NCI-H345 treated with DMSO at 0.1 percent for 48 hours (cell line): ENCODE measurements at regions not wholly inside any gene's neighbourhood (a gene's known extent, or its start where the extent isn't known, plus 50 kb on each side); places are given as distances from the start of the nearest gene placed in this dataset.
"Not testable (repeated sequence)": the region's sequence is repeated elsewhere in the genome, so short reads cannot be mapped to it uniquely, and the experiment has no call there.

Experiments used
- DNase-seq: peaks from one replicate; lab custom pipeline; 2025; ENCODE audit not compliant: unreplicated experiment; lab: John Stamatoyannopoulos, UW

DNA sequence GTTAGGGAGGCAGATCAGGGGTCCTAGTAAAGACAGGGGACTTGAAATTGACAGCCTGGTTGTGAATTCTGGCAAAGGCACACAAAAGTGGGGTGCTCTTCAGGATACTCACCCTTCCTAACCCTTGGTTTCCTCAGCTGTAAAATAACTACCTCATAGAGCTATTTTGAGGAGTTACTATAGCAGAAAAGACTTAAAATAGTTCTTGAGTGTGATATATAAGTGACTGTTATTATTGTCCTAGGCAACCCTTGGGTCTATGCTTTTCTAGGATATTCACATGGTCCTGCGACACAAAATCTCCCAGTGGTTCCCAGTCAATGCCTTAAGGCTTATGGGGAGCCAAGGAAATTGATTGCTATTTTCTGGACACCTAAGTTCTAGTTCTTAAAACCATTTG is 98.1 kb upstream of the NAMPT start:
- no peak for DNase-seq

DNA sequence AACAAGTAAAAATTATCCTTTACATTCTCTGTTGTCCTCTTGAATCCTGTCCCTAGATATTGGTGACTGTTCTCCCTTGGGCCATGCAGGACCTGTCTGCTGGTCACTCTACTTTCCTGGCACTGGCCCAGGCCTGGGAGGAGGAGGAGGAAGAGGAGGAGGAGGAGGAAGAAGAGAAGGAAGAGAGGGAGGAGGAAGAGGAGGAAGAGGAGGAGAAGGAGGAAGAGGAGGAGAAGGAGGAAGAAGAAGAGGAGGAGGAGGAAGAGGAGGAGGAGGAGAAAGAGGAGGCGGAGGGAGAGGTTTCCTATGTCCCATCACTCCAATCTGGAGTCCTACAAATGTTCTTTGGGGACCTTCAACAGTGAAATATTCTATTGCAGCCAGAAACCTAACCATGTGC is 97.3 kb upstream of the NAMPT start:
- no peak for DNase-seq

DNA sequence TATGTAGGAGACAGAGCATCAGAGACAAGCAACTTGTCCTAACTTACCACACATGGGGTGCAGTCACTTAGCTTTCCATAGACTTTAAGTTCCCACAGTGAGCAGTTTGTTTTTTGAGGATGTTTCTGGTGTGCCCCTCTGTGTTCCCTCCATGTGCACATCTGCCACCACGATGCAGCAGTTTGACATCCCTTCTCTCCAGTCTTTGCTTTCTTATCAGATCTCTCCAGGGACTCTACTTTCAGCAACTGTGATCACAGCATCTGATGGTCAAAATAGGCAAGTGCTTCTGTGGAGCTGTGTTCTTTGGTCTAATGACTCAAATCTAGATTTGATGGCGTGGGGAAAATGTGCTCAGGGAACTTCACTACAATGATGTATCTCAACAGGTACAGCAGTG is 96.5 kb upstream of the NAMPT start:
- no peak for DNase-seq

- DNase-seq, result no peak
These were observed 93.1 kb upstream of the NAMPT start for GRCh38 chr7:106377847-106378361.

GRCh38 chr7:106376026-106376799 is 91.4 kb upstream of the NAMPT start:
- no peak for DNase-seq

DNA sequence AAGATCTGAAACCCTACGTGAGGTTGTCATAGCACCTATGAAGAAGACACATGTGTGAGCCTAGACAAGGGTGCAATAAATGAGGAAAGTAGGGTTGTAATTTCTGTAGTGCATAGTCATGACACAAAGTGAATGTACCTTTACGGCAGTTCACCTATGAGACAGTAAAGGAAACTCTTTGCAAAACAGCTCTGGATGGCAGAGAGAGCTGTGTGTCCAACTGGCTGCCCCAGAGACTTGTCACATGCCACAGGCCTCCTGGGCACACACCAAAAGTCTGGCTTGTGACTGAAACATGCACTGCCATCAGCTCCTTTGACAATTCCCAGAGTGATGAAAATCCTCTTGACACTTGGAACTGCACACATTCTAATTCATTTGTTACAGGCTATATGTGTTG is 90.7 kb upstream of the NAMPT start:
- no peak for DNase-seq

GRCh38 chr7:106374437-106374836 is 89.7 kb upstream of the NAMPT start:
- no peak for DNase-seq

GRCh38 chr7:106372595-106373318 is 88.0 kb upstream of the NAMPT start:
- no peak for DNase-seq

DNA sequence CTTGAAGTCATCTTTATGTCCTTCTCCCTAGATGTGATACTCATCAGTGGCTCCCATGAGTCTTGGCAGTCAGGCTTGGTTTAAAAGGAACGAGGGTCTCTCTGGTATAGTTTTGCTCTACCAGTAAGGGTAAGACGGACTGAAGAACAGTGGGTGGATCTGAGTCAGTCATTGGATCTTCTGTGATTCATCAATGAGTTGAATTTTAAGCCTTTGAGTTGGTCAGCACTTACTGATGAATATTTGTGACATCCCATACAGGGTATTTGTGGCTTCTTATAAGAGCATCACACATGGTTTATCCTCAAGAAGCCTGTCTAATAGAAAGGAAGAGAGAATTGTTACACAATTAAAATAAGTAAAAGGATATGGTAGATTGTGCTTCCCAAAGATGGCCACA is 87.3 kb upstream of the NAMPT start:
- no peak for DNase-seq

DNA sequence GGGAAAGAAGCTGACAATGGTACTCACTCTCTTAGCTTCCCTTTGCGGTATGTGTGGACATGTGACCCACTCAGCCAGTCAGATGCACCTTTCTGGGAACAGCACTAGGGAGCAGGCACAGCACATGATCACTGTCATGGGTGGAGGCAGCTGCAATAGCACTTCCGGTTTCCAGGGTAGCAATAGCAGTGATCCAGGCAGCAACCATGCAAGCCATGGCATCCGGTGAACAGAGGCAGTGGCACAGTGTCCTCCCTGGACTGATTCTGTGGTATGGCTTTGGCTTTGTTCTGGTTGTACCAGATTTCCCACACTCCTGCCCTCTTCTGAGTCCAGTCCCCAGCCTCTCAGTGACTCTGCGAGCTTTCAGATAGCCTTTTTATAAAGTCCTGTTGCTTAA is 86.8 kb upstream of the NAMPT start:
- no peak for DNase-seq

DNA sequence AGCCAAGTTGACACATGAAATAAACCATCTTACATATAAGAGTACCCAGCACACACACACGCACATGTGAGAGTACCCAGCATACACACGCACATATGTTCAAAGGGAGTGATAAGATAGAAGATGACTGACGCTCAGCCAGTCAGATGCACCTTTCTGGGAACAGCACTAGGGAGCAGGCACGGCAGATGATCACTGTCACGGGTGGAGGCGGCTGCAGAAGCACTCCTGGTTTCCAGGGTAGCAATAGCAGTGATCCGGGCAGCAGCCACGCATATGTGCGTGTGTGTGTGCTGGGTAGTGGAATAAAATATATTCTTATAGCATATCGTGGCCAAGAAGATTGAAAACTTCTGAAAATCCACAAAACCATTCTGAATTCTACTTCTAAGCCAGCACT is 85.8 kb upstream of the NAMPT start:
- DNase-seq, result no peak

GRCh38 chr7:106369816-106370215 is 85.0 kb upstream of the NAMPT start:
- no peak for DNase-seq

DNA sequence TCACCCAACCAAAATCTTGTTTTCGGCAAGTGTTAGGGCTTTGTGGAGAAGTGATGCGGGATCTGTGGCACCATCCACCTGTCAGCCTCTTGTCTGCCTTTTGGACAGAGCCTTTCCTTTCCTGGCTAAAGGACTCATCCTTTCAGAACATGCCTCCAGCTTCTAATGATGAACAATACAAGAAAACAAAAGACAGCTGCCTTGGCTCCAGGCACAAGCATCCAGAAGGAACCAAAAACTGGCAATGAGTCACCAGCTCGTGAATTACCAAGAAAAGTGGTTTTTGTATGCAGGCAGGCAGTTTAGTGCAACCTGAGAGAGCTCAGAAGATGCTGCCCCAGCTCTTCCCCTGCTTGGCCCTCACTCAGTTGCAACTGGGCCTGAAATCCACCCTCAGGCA is 84.6 kb upstream of the NAMPT start:
- no peak for DNase-seq

GRCh38 chr7:106367664-106368063 is 82.9 kb upstream of the NAMPT start:
- DNase-seq, result no peak

- DNase-seq, result no peak
These were observed 82.2 kb upstream of the NAMPT start for GRCh38 chr7:106367018-106367420.

DNA sequence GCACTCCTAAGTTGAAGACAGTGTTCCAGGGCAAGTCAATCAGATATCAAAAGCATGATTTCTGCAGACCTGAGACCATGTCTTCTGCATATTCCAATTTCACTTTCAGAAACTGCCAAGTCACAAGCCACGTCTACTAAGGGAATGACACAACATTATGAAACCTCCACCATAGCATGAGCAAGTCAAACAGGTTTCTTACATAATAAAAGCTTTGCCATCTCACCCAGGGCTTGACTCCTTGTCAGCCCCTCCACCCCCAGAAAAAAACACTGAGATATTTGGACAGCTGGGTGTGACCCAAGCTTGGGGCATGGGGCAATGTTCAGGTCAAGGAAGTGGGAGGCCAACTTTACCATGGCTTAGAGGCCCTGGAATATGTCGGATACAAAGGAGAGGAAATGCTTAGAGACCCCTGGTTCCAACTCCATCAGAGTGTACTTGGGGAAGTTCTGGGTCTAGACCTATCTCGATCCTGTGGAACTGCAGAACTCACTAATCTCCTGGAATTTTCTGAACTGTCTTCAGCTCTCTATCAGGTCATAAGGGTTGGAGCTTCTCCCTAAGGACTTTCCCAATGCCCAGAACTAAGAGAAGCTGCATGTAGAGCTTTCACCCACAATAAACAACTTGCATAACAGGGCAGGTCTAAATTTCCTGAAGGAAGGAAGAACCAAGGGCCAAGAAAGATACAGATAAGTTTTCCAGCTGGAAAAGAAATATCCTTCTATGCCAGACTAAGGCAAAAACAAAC is 80.6 kb upstream of the NAMPT start:
- DNase-seq, result no peak

DNA sequence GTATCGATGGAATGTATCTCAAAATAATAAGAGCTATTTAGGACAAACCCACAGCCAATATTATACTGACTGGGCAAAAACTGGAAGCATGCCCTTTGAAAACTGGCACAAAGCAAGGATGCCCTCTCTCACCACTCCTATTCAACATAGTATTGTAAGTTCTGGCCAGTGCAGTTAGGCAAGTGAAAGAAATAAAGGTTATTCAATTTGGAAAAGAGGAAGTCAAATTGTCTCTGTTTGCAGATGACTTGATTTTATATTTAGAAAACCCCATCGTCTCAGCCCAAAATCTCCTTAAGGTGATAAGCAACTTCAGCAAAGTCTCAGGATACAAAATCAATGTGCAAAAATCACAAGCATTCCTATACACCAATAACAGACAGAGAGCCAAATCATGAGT is 77.7 kb upstream of the NAMPT start:
- not testable (repeated sequence) for DNase-seq

DNA sequence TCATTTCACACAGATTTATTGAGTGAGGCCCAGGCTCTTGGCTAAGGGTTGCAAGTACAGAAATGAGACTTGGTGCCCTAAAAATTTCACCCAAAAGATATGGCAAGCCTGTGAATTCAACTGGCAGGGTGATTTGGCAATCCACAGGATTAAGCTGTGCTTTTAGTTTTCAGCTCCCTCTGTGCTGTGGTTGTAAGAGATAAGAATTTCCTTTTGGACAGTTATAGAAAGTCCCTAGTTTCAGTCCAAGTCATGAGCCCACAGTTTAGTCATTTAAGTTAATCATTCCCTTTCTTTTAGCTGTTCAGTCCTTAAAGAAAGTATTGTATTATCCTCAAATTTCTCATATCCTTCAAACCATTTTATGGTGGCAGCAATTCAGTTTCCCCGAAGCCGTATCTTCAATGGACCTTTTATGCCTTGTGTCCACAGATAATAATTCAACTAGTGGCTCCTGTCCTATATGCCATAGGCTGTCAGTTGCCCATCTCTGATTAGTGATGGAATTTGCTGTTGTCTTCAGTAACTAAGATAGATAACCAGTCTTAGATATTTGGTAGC is 73.4 kb upstream of the NAMPT start:
- no peak for DNase-seq

- DNase-seq, result no peak
These were observed 72.9 kb upstream of the NAMPT start for GRCh38 chr7:106357675-106358074.

GRCh38 chr7:106354822-106355221 is 70.0 kb upstream of the NAMPT start:
- DNase-seq, result no peak

GRCh38 chr7:106353944-106354343 is 69.2 kb upstream of the NAMPT start:
- DNase-seq, result no peak
